ENCODE measurements at regions not wholly inside any gene's neighbourhood (a gene's known extent, or its start where the extent isn't known, plus 50 kb on each side); places are given as distances from the start of the nearest gene placed in this dataset.

DNA sequence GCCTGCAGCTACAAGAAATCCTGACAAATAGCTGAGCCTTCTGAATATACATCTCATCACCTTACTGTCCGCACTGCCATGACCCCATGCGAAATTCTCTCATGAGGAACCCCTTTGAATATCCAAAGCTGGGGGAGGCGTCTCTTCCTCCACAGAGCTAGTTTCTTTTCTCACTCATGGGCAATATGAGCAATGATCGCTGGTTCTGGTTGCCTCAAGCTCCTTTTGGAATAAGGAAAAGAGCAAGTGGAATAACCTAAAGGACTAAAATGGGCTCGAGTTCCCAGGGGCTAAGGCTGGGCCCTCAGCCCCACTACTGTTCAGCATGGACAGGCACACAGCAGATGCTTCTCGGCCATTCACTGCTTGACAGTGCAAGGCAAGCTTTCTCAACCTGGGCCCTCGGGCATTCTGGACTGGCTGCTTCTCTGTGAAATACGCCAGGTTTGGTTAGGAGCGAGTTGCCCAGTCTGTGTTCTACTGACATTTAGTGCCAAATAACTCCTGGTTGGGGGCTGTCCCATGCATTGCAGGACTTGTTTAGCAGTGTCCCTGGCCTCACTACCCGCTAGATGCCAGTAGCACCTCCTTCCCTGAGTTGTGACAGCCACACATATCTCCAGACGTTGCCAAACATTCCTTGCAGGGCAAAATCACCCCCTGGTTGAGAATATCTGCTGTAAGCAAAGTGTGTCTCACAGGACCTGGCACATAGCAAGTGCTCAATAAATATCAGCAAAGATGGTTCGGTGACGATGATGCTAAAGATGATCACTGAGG is 156.8 kb downstream of the CEBPB start:
- peaks cover 70 to 84% of the 10 kb centered on the region in 2 experiments for H3K4me1 ChIP-seq (ENCODE audit: control insufficient read depth in 1 of 2, insufficient read depth in 1 of 2, low read depth in 1 of 2, low read length in 1 of 2)
- H3K4me3 ChIP-seq (ENCODE audit: low read depth in 1 of 2, low read length in 1 of 2) = peak overlapping the region; percentile 35 to 39
- H3K27me3 ChIP-seq = no peaks in the 10 kb centered on the region
- peak overlapping the region; percentile 95 for H3K27ac ChIP-seq
- H3K36me3 ChIP-seq = no peaks in the 10 kb centered on the region
- no peaks in the 10 kb centered on the region for H3K9me3 ChIP-seq
- peak; percentile 8 for TF ChIP-seq CTCF (IDR thresholded peaks at IDR 0.05)

- Histone ChIP-seq H3K36me3 (no peaks in the 10 kb centered on the region), H3K27me3 (no peaks in the 10 kb centered on the region), H3K27ac (peak overlapping the region; percentile 95), H3K4me1 (ENCODE audit: control insufficient read depth in 1 of 2, insufficient read depth in 1 of 2, low read depth in 1 of 2, low read length in 1 of 2) (peaks cover 70 to 81% of the 10 kb centered on the region in 2 experiments), H3K4me3 (ENCODE audit: low read depth in 1 of 2, low read length in 1 of 2) (peak overlapping the region; percentile 35 to 39), H3K9me3 (no peaks in the 10 kb centered on the region)
- peak; percentile 28 for TF ChIP-seq CTCF (IDR thresholded peaks at IDR 0.05)
These were observed 157.5 kb downstream of the CEBPB start for GRCh38 chr20:50348096-50348495.

- Histone ChIP-seq H3K4me3 (ENCODE audit: low read depth in 1 of 2, low read length in 1 of 2) (no peak overlapping the region), H3K36me3 (no peaks in the 10 kb centered on the region), H3K27ac (peak overlapping the region; percentile 95), H3K9me3 (no peaks in the 10 kb centered on the region), H3K4me1 (ENCODE audit: control insufficient read depth in 1 of 2, insufficient read depth in 1 of 2, low read depth in 1 of 2, low read length in 1 of 2) (peaks cover 55 to 62% of the 10 kb centered on the region in 2 experiments), H3K27me3 (no peaks in the 10 kb centered on the region)
- TF ChIP-seq CTCF (IDR thresholded peaks at IDR 0.05) = no peak
These were observed 159.5 kb upstream of the PTPN1 start for GRCh38 chr20:50350510-50351249.

DNA sequence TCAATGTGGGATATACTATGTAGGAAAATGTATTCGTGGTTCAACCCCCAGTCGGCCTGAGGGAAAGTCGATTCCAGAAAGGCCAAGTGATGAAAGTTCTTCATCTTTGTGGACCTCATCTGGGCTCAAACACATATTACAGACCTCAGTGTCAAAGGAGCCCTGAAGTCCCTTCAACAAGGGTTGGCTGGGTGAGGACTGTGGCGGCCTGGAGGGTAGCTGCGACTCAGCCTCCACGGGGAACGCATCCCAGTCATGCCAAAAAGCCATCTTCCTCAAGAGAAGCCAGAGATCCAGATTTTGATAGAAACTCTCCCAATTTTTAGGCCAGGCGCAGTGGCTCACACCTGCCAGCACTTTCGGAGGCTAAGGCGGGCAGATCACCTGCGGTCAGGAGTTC is 158.6 kb upstream of the PTPN1 start:
- H3K4me3 ChIP-seq (ENCODE audit: low read depth in 1 of 2, low read length in 1 of 2) = no peak overlapping the region
- peaks cover 46 to 54% of the 10 kb centered on the region in 2 experiments for H3K4me1 ChIP-seq (ENCODE audit: control insufficient read depth in 1 of 2, insufficient read depth in 1 of 2, low read depth in 1 of 2, low read length in 1 of 2)
- TF ChIP-seq CTCF (IDR thresholded peaks at IDR 0.05) = no peak
- no peaks in the 10 kb centered on the region for H3K36me3 ChIP-seq
- H3K27me3 ChIP-seq = no peaks in the 10 kb centered on the region
- no peaks in the 10 kb centered on the region for H3K9me3 ChIP-seq
- H3K27ac ChIP-seq = no peak overlapping the region

DNA sequence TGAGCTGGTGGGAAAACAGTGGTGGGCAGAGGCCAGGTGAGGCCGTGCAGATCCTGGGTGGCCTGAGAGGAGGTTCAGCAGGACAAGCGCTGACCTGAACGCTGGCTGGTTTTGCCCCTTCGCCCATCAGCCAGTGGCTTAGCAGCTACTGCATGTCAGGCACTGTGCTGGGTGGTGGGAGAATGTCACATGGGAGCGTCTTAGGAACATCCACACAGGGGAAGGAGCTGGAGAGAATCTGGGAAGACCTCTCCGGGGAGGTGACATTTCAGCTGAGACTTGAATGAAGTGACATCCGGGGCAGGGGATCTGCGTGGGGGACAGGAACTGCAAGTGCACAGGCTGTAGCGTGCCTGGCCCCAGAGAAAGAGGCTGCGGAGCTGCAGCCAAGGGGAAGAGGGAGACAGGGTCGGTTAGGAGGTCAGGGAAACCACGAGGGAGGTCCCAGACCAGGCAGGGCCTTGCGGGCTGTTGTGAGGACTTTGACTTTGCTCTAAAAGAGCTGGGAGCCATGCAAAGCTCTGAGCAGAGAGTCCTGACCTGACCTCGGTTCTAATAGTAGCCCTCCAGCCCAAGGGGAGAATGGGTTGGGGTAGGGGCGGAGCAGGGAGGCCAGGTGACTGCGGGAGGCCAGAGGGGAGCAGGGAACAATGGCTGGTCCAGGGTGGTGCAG is 156.8 kb upstream of the PTPN1 start:
- H3K27me3 ChIP-seq = no peaks in the 10 kb centered on the region
- H3K4me1 ChIP-seq (ENCODE audit: control insufficient read depth in 1 of 2, insufficient read depth in 1 of 2, low read depth in 1 of 2, low read length in 1 of 2) = peaks cover 27 to 35% of the 10 kb centered on the region in 2 experiments
- no peak overlapping the region for H3K4me3 ChIP-seq (ENCODE audit: low read depth in 1 of 2, low read length in 1 of 2)
- no peaks in the 10 kb centered on the region for H3K9me3 ChIP-seq
- H3K36me3 ChIP-seq = no peaks in the 10 kb centered on the region
- TF ChIP-seq CTCF (IDR thresholded peaks at IDR 0.05) = no peak
- no peak overlapping the region for H3K27ac ChIP-seq
